CD14-positive monocyte (primary cell): ENCODE measurements at regions not wholly inside any gene's neighbourhood (a gene's known extent, or its start where the extent isn't known, plus 50 kb on each side); places are given as distances from the start of the nearest gene placed in this dataset.

Experiments used
- DNase-seq, 3 donors: peaks; one replicate each; pipeline ENCODE4 v3.0.0-alpha.2; 2011 to 2022
- H2AFZ ChIP-seq: 2 replicates; pipeline ENCODE4 v1.6.0; 2012; ENCODE audit warnings: mild to moderate bottlenecking, low read depth, low read length, inconsistent platforms; ENCODE audit not compliant: insufficient read depth, poor library complexity, severe bottlenecking
- H3K27ac ChIP-seq, 2 donors: 1 replicate in 1 of 2; 2 replicates in 1 of 2; pipeline ENCODE4 v1.5.1; 2012 to 2013; ENCODE audit warnings: low read length in 2 of 2, control low read depth in 1 of 2, inconsistent platforms in 1 of 2, low read depth in 1 of 2, mild to moderate bottlenecking in 1 of 2
- H3K27me3 ChIP-seq, 2 donors: one replicate each; pipeline versions ENCODE4 v1.6.0 to v1.6.1; 2011 to 2013; ENCODE audit warnings: low read length in 2 of 2; ENCODE audit not compliant: control insufficient read depth in 2 of 2, insufficient read depth in 2 of 2
- H3K36me3 ChIP-seq, 2 donors: replicated peaks in 1 of 2; 1 replicate in 1 of 2; 2 replicates in 1 of 2; pipeline versions ENCODE4 v1.5.1 to v1.6.1; 2012 to 2013; ENCODE audit warnings: low read length in 2 of 2, control low read depth in 1 of 2, inconsistent platforms in 1 of 2, mild to moderate bottlenecking in 1 of 2; ENCODE audit not compliant: insufficient read depth in 2 of 2, control insufficient read depth in 1 of 2
- H3K4me1 ChIP-seq, 2 donors: 1 replicate in 1 of 2; 2 replicates in 1 of 2; pipeline versions ENCODE4 v1.5.1 to v1.6.1; 2012 to 2013; ENCODE audit warnings: low read length in 2 of 2, control low read depth in 1 of 2, inconsistent platforms in 1 of 2, mild to moderate bottlenecking in 1 of 2, moderate library complexity in 1 of 2; ENCODE audit not compliant: insufficient read depth in 2 of 2, control insufficient read depth in 1 of 2
- H3K4me2 ChIP-seq: replicated peaks from 2 replicates; pipeline ENCODE3; 2012; ENCODE audit warnings: low read length, moderate library complexity, mild to moderate bottlenecking; ENCODE audit not compliant: poor library complexity, severe bottlenecking; ENCODE audit errors: extremely low read depth
- H3K4me3 ChIP-seq, 3 experiments: fragments of 200-600 bp in 1 of 3; sonication (generic) in 1 of 3; replicated peaks in 1 of 3; 1 replicate in 2 of 3; 2 replicates in 1 of 3; pipeline ENCODE4 v1.5.1; 2011 to 2013; ENCODE audit warnings: low read length in 3 of 3, mild to moderate bottlenecking in 3 of 3, control low read depth in 2 of 3, low read depth in 2 of 3, inconsistent platforms in 1 of 3, moderate library complexity in 1 of 3
- H3K79me2 ChIP-seq: 2 replicates; pipeline ENCODE4 v1.6.0; 2012; ENCODE audit warnings: mild to moderate bottlenecking, control low read depth, inconsistent platforms, low read length, moderate library complexity; ENCODE audit not compliant: insufficient read depth
- H3K9ac ChIP-seq: 2 replicates; pipeline ENCODE4 v1.6.0; 2017; ENCODE audit warnings: low read length, mild to moderate bottlenecking; ENCODE audit not compliant: insufficient read depth, poor library complexity, severe bottlenecking
- H3K9me3 ChIP-seq, 2 donors: replicated peaks in 1 of 2; 1 replicate in 1 of 2; 2 replicates in 1 of 2; pipeline versions ENCODE4 v1.5.1 to v1.6.1; 2012 to 2013; ENCODE audit warnings: low read length in 2 of 2, control low read depth in 1 of 2; ENCODE audit not compliant: control insufficient read depth in 1 of 2, insufficient read depth in 1 of 2
- H4K20me1 ChIP-seq: 2 replicates; pipeline ENCODE4 v1.6.0; 2012; ENCODE audit warnings: mild to moderate bottlenecking, low read length, control low read depth, moderate library complexity; ENCODE audit not compliant: insufficient read depth
- H3K27ac Mint-ChIP-seq, 7 donors: one replicate each; pipeline ENCODE4 v1.8.0; 2020; ENCODE audit warnings: mild to moderate bottlenecking in 7 of 7, mixed read lengths in 7 of 7, moderate library complexity in 6 of 7, inconsistent platforms in 2 of 7
- H3K27me3 Mint-ChIP-seq, 3 donors: one replicate each; pipeline ENCODE4 v1.8.0; 2021 to 2022; ENCODE audit warnings: low read depth in 3 of 3, mild to moderate bottlenecking in 3 of 3, mixed read lengths in 3 of 3, moderate library complexity in 3 of 3, inconsistent platforms in 1 of 3
- H3K36me3 Mint-ChIP-seq, 2 donors: one replicate each; pipeline ENCODE4 v1.8.0; 2020; ENCODE audit warnings: mixed read lengths in 2 of 2, inconsistent platforms in 1 of 2, mild to moderate bottlenecking in 1 of 2
- H3K4me1 Mint-ChIP-seq: one replicate; pipeline ENCODE4 v1.8.0; 2020; ENCODE audit warnings: mild to moderate bottlenecking, mixed read lengths
- H3K4me3 Mint-ChIP-seq, 2 donors: one replicate each; pipeline ENCODE4 v1.8.0; 2020; ENCODE audit warnings: mild to moderate bottlenecking in 2 of 2, mixed read lengths in 2 of 2, moderate library complexity in 1 of 2
- H3K9me3 Mint-ChIP-seq, 7 donors: one replicate each; pipeline ENCODE4 v1.8.0; 2020 to 2022; ENCODE audit warnings: mixed read lengths in 7 of 7, mild to moderate bottlenecking in 6 of 7, moderate library complexity in 6 of 7, inconsistent platforms in 2 of 7
- WGBS: methylation state at CpG from one replicate; pipeline ENCODE4 v1.1.5; 2013; ENCODE audit warnings: missing lambda C conversion rate; ENCODE audit not compliant: insufficient coverage; 5-methylcytosine and 5-hydroxymethylcytosine counted together
- intact Hi-C, 2 donors: fragments of 100-400 bp; cut with micrococcal nuclease; formaldehyde crosslinking; loops; one replicate each; pipeline versions ENCODE4 v1.15.0 to v1.15.1; 2023
- TF ChIP-seq, protein P1 (sequence below): fragments of 200-600 bp; IDR thresholded peaks from one replicate; pipeline ENCODE4 v1.8.0; 2022; ENCODE audit warnings: antibody characterized with exemption, mild to moderate bottlenecking

DNA sequence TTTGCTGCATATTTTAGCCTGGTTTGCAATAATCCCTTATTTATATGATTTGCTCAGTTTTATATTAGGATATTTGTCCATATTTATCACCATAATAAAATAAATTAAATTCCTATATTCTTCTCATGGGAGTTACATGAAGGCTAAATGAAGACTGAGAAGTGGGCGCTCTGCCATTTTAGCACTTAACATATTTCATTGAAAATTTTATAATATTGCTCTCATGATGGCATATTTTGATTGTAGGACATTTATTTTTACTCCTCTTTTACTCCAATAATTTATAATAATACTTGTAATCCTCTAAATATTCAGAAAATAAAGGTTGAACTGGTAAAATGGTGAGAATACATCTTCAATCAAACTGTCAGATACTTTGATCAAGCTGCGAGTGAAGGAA is 99.8 kb upstream of the SEMA3A start:
- no peak overlapping the region for H3K27ac Mint-ChIP-seq
- H3K4me1 ChIP-seq = no peaks in the 10 kb centered on the region
- DNase-seq = no peak
- peaks cover 0 to 2% (median 0%) of the 10 kb centered on the region in 7 donors for H3K9me3 Mint-ChIP-seq
- TF ChIP-seq, protein P1, sequence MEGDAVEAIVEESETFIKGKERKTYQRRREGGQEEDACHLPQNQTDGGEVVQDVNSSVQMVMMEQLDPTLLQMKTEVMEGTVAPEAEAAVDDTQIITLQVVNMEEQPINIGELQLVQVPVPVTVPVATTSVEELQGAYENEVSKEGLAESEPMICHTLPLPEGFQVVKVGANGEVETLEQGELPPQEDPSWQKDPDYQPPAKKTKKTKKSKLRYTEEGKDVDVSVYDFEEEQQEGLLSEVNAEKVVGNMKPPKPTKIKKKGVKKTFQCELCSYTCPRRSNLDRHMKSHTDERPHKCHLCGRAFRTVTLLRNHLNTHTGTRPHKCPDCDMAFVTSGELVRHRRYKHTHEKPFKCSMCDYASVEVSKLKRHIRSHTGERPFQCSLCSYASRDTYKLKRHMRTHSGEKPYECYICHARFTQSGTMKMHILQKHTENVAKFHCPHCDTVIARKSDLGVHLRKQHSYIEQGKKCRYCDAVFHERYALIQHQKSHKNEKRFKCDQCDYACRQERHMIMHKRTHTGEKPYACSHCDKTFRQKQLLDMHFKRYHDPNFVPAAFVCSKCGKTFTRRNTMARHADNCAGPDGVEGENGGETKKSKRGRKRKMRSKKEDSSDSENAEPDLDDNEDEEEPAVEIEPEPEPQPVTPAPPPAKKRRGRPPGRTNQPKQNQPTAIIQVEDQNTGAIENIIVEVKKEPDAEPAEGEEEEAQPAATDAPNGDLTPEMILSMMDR = no peak
- no peak overlapping the region for H3K4me2 ChIP-seq
- H3K36me3 Mint-ChIP-seq = no peaks in the 10 kb centered on the region
- H3K36me3 ChIP-seq = no peaks in the 10 kb centered on the region
- intact Hi-C loops = no loop called here
- no peak overlapping the region for H3K4me3 ChIP-seq
- H3K4me3 Mint-ChIP-seq = no peak overlapping the region
- H3K4me1 Mint-ChIP-seq = no peaks in the 10 kb centered on the region
- H3K9ac ChIP-seq = no peak overlapping the region
- WGBS = no CpG with 5 or more reads among the region's 2 CpGs
- no peak overlapping the region for H3K27ac ChIP-seq
- no peaks in the 10 kb centered on the region for H4K20me1 ChIP-seq
- peaks cover 0 to 1% (median 0%) of the 10 kb centered on the region in 3 donors for H3K27me3 Mint-ChIP-seq
- H3K27me3 ChIP-seq = no peaks in the 10 kb centered on the region
- no peaks in the 10 kb centered on the region for H3K9me3 ChIP-seq
- no peak overlapping the region for H2AFZ ChIP-seq
- H3K79me2 ChIP-seq = no peaks in the 10 kb centered on the region

DNA sequence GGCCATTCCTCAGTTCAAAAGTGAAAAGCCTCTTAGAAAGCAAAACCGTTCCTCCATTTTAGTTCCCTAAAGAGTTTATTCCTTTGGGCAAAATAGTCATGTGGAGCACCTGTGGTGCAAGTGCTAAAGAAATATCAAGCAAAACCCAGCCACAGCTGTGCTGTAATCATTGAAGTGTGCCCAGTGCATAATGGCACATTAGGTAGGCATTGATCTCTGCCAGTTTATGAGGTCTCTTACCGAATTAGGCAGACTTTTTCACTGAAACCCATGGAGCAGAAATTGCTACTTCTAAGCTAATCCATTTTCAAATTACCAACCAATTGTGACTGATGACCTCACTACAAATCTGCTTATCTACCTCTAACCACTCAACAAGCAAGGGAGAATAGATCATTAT is 97.2 kb upstream of the SEMA3A start:
- Histone ChIP-seq H3K4me3 (no peak overlapping the region), H3K9me3 (no peaks in the 10 kb centered on the region), H3K4me2 (no peak overlapping the region), H4K20me1 (no peaks in the 10 kb centered on the region), H3K4me1 (no peaks in the 10 kb centered on the region), H3K27me3 (no peaks in the 10 kb centered on the region), H2AFZ (no peak overlapping the region), H3K36me3 (no peaks in the 10 kb centered on the region), H3K79me2 (no peaks in the 10 kb centered on the region), H3K9ac (no peak overlapping the region), H3K27ac (no peak overlapping the region)
- Mint-ChIP-seq H3K4me3 (no peak overlapping the region), H3K4me1 (no peaks in the 10 kb centered on the region), H3K9me3 (peaks cover 0 to 3% (median 0%) of the 10 kb centered on the region in 7 donors), H3K36me3 (no peaks in the 10 kb centered on the region), H3K27me3 (peaks cover 0 to 2% (median 1%) of the 10 kb centered on the region in 3 donors), H3K27ac (no peak overlapping the region)
- TF ChIP-seq, protein P1 = no peak
- intact Hi-C loops = no loop called here
- no peak for DNase-seq
- WGBS = 100% methylated on average over 1 of the region's 2 CpGs
